ENCODE measurements at regions not wholly inside any gene's neighbourhood (a gene's known extent, or its start where the extent isn't known, plus 50 kb on each side); places are given as distances from the start of the nearest gene placed in this dataset.
"Not testable (repeated sequence)": the region's sequence is repeated elsewhere in the genome, so short reads cannot be mapped to it uniquely, and the experiment has no call there.

GRCh38 chr5:63217422-63217821 lies 638.8 kb downstream of the LRRC70 start:
- H3K27ac Mint-ChIP-seq = no peak overlapping the region
- TF ChIP-seq, protein P1, sequence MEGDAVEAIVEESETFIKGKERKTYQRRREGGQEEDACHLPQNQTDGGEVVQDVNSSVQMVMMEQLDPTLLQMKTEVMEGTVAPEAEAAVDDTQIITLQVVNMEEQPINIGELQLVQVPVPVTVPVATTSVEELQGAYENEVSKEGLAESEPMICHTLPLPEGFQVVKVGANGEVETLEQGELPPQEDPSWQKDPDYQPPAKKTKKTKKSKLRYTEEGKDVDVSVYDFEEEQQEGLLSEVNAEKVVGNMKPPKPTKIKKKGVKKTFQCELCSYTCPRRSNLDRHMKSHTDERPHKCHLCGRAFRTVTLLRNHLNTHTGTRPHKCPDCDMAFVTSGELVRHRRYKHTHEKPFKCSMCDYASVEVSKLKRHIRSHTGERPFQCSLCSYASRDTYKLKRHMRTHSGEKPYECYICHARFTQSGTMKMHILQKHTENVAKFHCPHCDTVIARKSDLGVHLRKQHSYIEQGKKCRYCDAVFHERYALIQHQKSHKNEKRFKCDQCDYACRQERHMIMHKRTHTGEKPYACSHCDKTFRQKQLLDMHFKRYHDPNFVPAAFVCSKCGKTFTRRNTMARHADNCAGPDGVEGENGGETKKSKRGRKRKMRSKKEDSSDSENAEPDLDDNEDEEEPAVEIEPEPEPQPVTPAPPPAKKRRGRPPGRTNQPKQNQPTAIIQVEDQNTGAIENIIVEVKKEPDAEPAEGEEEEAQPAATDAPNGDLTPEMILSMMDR (IDR thresholded peaks at IDR 0.05; ENCODE audit: unreplicated experiment) = no peak
- no peaks in the 10 kb centered on the region for H3K36me3 Mint-ChIP-seq
- no peak overlapping the region for H3K4me3 Mint-ChIP-seq
- H3K9me3 Mint-ChIP-seq = no peaks in the 10 kb centered on the region
- H3K4me1 Mint-ChIP-seq = no peaks in the 10 kb centered on the region
- no peaks in the 10 kb centered on the region for H3K27me3 Mint-ChIP-seq (ENCODE audit: low read depth)
- DNase-seq (ENCODE audit: low spot score in 2 of 2, unreplicated experiment in 2 of 2) = no peak

- no peak overlapping the region for H3K4me3 Mint-ChIP-seq
- no peak for DNase-seq (ENCODE audit: low spot score in 2 of 2, unreplicated experiment in 2 of 2)
- no peaks in the 10 kb centered on the region for H3K36me3 Mint-ChIP-seq
- no peaks in the 10 kb centered on the region for H3K27me3 Mint-ChIP-seq (ENCODE audit: low read depth)
- TF ChIP-seq, protein P1 (IDR thresholded peaks at IDR 0.05; ENCODE audit: unreplicated experiment) = no peak
- no peak overlapping the region for H3K27ac Mint-ChIP-seq
- H3K4me1 Mint-ChIP-seq = no peaks in the 10 kb centered on the region
- H3K9me3 Mint-ChIP-seq = no peaks in the 10 kb centered on the region
Observed at GRCh38 chr5:63213256-63213655, 634.6 kb downstream of the LRRC70 start.

GRCh38 chr5:63211448-63212132 lies 633.0 kb downstream of the LRRC70 start:
- Mint-ChIP-seq H3K4me1 (no peaks in the 10 kb centered on the region), H3K4me3 (no peak overlapping the region), H3K27ac (no peak overlapping the region), H3K27me3 (ENCODE audit: low read depth) (no peaks in the 10 kb centered on the region), H3K9me3 (no peaks in the 10 kb centered on the region), H3K36me3 (no peaks in the 10 kb centered on the region)
- TF ChIP-seq, protein P1 (IDR thresholded peaks at IDR 0.05; ENCODE audit: unreplicated experiment) = no peak
- no peak for DNase-seq (ENCODE audit: low spot score in 2 of 2, unreplicated experiment in 2 of 2)

DNA sequence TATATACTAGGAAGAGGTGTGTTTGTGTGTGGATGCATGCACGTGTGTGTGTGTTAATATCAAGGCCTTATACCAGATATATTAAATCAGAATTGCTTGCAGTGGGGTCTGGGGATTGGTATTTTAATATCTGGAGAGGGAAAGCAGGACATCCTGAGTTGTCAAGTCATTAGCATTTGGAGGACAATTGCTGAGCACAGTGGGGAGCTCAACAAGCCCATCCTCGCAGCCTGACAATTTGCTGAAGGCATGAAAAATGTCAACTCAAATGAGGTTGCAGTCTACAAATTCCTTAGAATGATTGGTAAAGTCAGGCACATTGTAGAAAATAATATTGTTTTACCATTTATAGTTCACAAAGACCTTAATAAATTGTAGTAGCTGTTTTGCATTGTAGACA lies 627.4 kb downstream of the LRRC70 start:
- Mint-ChIP-seq H3K27me3 (ENCODE audit: low read depth) (no peaks in the 10 kb centered on the region), H3K36me3 (no peaks in the 10 kb centered on the region), H3K9me3 (peaks cover 7% of the 10 kb centered on the region), H3K4me1 (no peaks in the 10 kb centered on the region), H3K4me3 (no peak overlapping the region), H3K27ac (no peak overlapping the region)
- DNase-seq (ENCODE audit: low spot score in 2 of 2, unreplicated experiment in 2 of 2) = no peak
- TF ChIP-seq, protein P1 (IDR thresholded peaks at IDR 0.05; ENCODE audit: unreplicated experiment) = no peak

- no peak overlapping the region for H3K4me3 Mint-ChIP-seq
- no peaks in the 10 kb centered on the region for H3K27me3 Mint-ChIP-seq (ENCODE audit: low read depth)
- H3K36me3 Mint-ChIP-seq = no peaks in the 10 kb centered on the region
- TF ChIP-seq, protein P1 (IDR thresholded peaks at IDR 0.05; ENCODE audit: unreplicated experiment) = no peak
- DNase-seq (ENCODE audit: low spot score in 2 of 2, unreplicated experiment in 2 of 2) = no peak
- H3K4me1 Mint-ChIP-seq = no peaks in the 10 kb centered on the region
- no peak overlapping the region for H3K27ac Mint-ChIP-seq
- peaks cover 7% of the 10 kb centered on the region for H3K9me3 Mint-ChIP-seq
Observed at GRCh38 chr5:63201738-63202137, 623.1 kb downstream of the LRRC70 start.

- H3K4me3 Mint-ChIP-seq = no peak overlapping the region
- no peaks in the 10 kb centered on the region for H3K4me1 Mint-ChIP-seq
- DNase-seq (ENCODE audit: low spot score in 2 of 2, unreplicated experiment in 2 of 2) = no peak
- TF ChIP-seq, protein P1 (IDR thresholded peaks at IDR 0.05; ENCODE audit: unreplicated experiment) = no peak
- H3K9me3 Mint-ChIP-seq = peaks cover 14% of the 10 kb centered on the region
- H3K36me3 Mint-ChIP-seq = no peaks in the 10 kb centered on the region
- no peak overlapping the region for H3K27ac Mint-ChIP-seq
- H3K27me3 Mint-ChIP-seq (ENCODE audit: low read depth) = no peaks in the 10 kb centered on the region
Observed at GRCh38 chr5:63194126-63194525, 615.5 kb downstream of the LRRC70 start.

DNA sequence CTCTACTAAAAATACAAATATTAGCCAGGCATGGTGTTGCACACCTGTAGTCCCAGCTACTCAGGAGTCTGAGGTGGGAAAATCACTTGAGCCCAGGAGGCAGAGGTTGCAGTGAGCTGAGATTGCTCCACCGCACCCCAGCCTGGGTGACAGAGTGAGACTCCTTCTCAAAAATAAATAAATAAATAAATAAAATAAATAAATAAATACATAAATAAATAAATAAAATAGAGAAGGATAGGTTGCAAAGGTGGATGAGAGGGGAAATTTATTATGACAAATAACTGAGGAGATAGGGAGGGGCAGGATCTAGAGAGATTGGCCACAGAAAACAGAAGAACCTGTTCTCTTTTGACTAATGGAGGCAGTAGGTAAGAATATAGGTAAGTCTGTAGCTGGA lies 601.6 kb downstream of the LRRC70 start:
- not testable (repeated sequence) for DNase-seq (ENCODE audit: low spot score in 2 of 2, unreplicated experiment in 2 of 2); H3K36me3 Mint-ChIP-seq; H3K27me3 Mint-ChIP-seq (ENCODE audit: low read depth); H3K9me3 Mint-ChIP-seq; H3K4me3 Mint-ChIP-seq; H3K4me1 Mint-ChIP-seq; H3K27ac Mint-ChIP-seq
